Fibroblast of the aortic adventitia (primary cell): ENCODE measurements at regions not wholly inside any gene's neighbourhood (a gene's known extent, or its start where the extent isn't known, plus 50 kb on each side); places are given as distances from the start of the nearest gene placed in this dataset.

Experiments
- DNase-seq: peaks from one replicate; pipeline ENCODE4 v3.0.0-alpha.2; 2010; ENCODE audit warnings: low read depth
- H3K4me3 ChIP-seq: 2 replicates; pipeline ENCODE4 v1.5.1; 2011; ENCODE audit warnings: low read depth, mild to moderate bottlenecking, control low read depth, low read length, moderate library complexity
- TF ChIP-seq, protein P1 (sequence below): IDR thresholded peaks from 2 replicates; pipeline ENCODE4 v1.5.1; 2011; ENCODE audit warnings: mild to moderate bottlenecking, low read length, control low read depth, inconsistent platforms; ENCODE audit not compliant: insufficient read depth

- TF ChIP-seq, protein P1, sequence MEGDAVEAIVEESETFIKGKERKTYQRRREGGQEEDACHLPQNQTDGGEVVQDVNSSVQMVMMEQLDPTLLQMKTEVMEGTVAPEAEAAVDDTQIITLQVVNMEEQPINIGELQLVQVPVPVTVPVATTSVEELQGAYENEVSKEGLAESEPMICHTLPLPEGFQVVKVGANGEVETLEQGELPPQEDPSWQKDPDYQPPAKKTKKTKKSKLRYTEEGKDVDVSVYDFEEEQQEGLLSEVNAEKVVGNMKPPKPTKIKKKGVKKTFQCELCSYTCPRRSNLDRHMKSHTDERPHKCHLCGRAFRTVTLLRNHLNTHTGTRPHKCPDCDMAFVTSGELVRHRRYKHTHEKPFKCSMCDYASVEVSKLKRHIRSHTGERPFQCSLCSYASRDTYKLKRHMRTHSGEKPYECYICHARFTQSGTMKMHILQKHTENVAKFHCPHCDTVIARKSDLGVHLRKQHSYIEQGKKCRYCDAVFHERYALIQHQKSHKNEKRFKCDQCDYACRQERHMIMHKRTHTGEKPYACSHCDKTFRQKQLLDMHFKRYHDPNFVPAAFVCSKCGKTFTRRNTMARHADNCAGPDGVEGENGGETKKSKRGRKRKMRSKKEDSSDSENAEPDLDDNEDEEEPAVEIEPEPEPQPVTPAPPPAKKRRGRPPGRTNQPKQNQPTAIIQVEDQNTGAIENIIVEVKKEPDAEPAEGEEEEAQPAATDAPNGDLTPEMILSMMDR, result no peak
- no peak overlapping the region for H3K4me3 ChIP-seq
- no peak for DNase-seq
Observed at GRCh38 chr21:35145626-35146233, 96.6 kb upstream of the RUNX1 start.

DNA sequence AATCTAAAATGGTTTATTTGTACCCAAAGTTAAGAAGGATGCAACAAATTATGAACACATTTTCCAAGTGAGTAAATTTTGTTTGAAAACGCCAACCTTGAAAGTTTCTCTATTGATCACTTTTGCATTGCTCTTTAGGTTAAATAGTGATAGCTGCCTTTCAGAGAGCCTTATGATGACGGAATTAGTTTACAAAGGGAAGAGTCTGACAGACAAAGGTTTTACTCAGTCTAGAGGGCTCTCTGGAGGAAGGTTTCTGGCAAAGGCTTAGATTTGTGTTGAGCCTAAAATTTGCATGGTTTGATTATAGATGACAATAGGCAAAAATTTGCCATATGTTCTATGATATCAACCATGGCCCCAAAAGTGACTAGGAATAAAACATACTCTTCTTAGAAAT is 95.9 kb upstream of the RUNX1 start:
- TF ChIP-seq, protein P1, result no peak
- H3K4me3 ChIP-seq, result no peak overlapping the region
- DNase-seq, result no peak

GRCh38 chr21:35142036-35142815 is 93.1 kb upstream of the RUNX1 start:
- H3K4me3 ChIP-seq, result no peak overlapping the region
- TF ChIP-seq, protein P1, result no peak
- DNase-seq, result peak; percentile 35

DNA sequence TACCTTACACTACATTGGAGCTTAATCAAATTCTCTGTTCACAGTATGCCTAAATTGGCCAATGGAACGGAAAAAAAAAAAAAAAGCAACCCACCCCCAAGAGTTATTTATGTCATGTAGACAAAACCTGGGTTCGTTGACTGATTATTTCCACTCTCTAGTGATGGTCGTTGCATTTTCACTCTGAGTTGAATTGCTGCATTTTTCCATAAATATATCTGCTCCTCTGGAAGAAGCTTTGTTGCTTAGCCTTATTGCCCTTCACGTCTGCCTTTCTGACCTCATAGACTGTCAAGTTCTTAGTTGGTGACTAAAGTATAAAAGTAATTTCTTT is 90.2 kb upstream of the RUNX1 start:
- TF ChIP-seq, protein P1, result no peak
- no peak overlapping the region for H3K4me3 ChIP-seq
- no peak for DNase-seq

DNA sequence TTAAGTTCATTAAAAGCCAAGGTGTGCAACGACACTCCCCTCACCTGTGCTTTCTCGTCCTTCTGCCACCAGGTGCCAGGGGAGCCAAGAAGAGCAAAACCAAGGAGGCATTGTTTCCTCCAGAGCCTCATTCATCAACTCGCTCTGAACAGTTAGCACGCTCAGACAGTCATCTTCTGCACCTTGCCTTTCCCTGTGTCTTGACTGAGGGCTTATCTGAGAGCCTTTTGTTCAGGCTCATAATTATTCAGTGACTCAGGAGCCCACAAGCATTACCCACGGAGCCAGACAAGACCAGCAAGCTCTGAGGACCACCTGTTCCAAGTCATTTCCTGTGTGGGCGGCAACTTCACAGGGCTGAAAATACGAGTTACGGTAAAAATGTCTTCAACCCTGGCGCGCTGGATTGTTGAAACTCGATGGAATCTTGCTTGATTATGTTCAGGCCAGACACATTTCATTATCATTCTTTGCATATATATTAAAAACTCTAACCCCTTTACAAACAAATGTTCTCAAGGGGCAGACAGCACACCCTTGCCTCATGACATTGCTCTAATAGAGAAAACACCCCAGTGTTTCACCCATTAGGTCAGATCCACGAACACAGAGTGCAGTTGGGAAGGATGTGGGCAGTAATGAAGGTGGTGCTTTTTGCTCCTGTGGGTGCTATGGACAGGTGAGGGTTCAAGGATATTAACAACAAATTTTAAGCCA is 89.7 kb upstream of the RUNX1 start:
- DNase-seq, result peak; percentile 85
- TF ChIP-seq, protein P1, result no peak
- no peak overlapping the region for H3K4me3 ChIP-seq

DNA sequence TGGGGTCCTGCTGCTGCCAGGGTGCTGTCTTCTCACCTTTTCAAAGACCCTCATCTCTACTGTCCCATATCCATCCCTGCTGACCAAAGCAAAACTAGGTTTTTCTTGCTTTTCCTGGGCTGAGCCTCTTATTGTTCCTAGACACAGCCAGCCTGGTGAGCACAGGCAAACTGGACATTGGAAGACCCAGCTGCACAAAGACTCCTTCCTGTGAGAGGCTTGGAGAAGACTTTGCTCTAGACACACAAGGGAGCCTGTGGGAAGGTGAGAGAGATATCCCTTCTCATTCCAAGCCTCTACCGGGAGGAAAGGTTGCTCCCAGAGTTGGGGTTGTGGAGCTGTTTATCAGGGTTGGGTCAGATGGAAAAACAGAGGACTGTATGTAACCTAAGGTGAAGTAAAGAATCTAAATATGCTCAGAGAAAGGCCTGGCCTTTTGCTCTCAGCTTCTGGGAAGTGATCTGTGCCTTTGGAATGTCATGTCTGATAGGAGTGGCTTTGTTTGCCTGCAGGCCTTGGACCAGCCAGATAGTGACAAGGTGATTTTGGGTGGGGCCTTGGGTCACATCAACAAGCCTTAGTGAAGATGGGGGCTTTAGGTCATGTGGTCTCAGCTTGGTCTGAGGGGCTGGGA is 87.6 kb upstream of the RUNX1 start:
- TF ChIP-seq, protein P1, result no peak
- DNase-seq, result peak; percentile 75
- H3K4me3 ChIP-seq, result no peak overlapping the region
